Limb (tissue), 2 donors: ENCODE measurements at regions not wholly inside any gene's neighbourhood (a gene's known extent, or its start where the extent isn't known, plus 50 kb on each side); places are given as distances from the start of the nearest gene placed in this dataset.

ENCODE experiments used
- DNase-seq, 2 donors: peaks; one replicate each; pipeline ENCODE4 v3.0.0-alpha.2; 2016; ENCODE audit errors: extremely low spot score in 2 of 2

GRCh38 chr6:2467929-2468600 is 222.7 kb upstream of the GMDS start:
- DNase-seq = no peak

- no peak for DNase-seq
Measured at GRCh38 chr6:2465336-2465735, 219.9 kb upstream of the GMDS start.

- no peak for DNase-seq
Measured at GRCh38 chr6:2464641-2465040, 219.2 kb upstream of the GMDS start.

GRCh38 chr6:2462831-2463230 is 217.4 kb upstream of the GMDS start:
- no peak for DNase-seq

- DNase-seq = no peak
Measured at GRCh38 chr6:2460216-2460745, 214.9 kb upstream of the GMDS start.

GRCh38 chr6:2454180-2454579 is 208.8 kb upstream of the GMDS start:
- no peak for DNase-seq

- DNase-seq = peak in 1 of 2 donors; percentile 66
Measured at GRCh38 chr6:2450546-2450945, 205.1 kb upstream of the GMDS start.

GRCh38 chr6:2449572-2449940 is 204.2 kb upstream of the GMDS start:
- no peak for DNase-seq

GRCh38 chr6:2448826-2449571 is 203.6 kb upstream of the GMDS start:
- peak; percentile 47 to 72 for DNase-seq

- DNase-seq = no peak
Measured at GRCh38 chr6:2447931-2448330, 202.5 kb upstream of the GMDS start.

- DNase-seq = no peak
Measured at GRCh38 chr6:2447318-2447920, 202.0 kb upstream of the GMDS start.

GRCh38 chr6:2441601-2442475 is 196.4 kb upstream of the GMDS start:
- no peak for DNase-seq

GRCh38 chr6:2440516-2440915 is 195.1 kb upstream of the GMDS start:
- no peak for DNase-seq

- DNase-seq = no peak
Measured at GRCh38 chr6:2439632-2440031, 194.2 kb upstream of the GMDS start.

- DNase-seq = no peak
Measured at GRCh38 chr6:2439082-2439481, 193.7 kb upstream of the GMDS start.

GRCh38 chr6:2436410-2437154 is 191.2 kb upstream of the GMDS start:
- peak in 1 of 2 donors; percentile 61 for DNase-seq

- DNase-seq = no peak
Measured at GRCh38 chr6:2435323-2435722, 189.9 kb upstream of the GMDS start.

- DNase-seq = peak in 1 of 2 donors; percentile 52
Measured at GRCh38 chr6:2434912-2435311, 189.5 kb upstream of the GMDS start.

- no peak for DNase-seq
Measured at GRCh38 chr6:2434116-2434515, 188.7 kb upstream of the GMDS start.

- no peak for DNase-seq
Measured at GRCh38 chr6:2433711-2434110, 188.3 kb upstream of the GMDS start.

GRCh38 chr6:2433266-2433665 is 187.9 kb upstream of the GMDS start:
- DNase-seq = no peak
